K562 (cell line): ENCODE measurements at regions not wholly inside any gene's neighbourhood (a gene's known extent, or its start where the extent isn't known, plus 50 kb on each side); places are given as distances from the start of the nearest gene placed in this dataset.

Source experiments
- ATAC-seq: fragments of 200-7000 bp; cut with Tn5 transposase; 3 replicates; pipeline ENCODE4 v1.9.1; 2020; ENCODE audit warnings: moderate library complexity
- BruUV-seq: library from RNA; stranded (reverse); fragments of 400-500 nt; replicated peaks from 2 replicates; lab custom pipeline; 2021; lab: Mats Ljungman, UMichigan
- CTCF ChIA-PET: fragments of 300-600 bp; formaldehyde crosslinking; extraction: SDS; loops from one replicate; lab custom pipeline; 2021; ENCODE audit warnings: low intra/inter-chr PET ratio; lab: Yijun Ruan, JAX
- POLR2A ChIA-PET: fragments of 300-600, 350-650 bp; sonication (Branson Sonifier 250); formaldehyde crosslinking; extraction: SDS; loops from one replicate; lab custom pipeline; 2021; ENCODE audit warnings: antibody characterized with exemption, inconsistent platforms; lab: Yijun Ruan, JAX
- DNase-seq, 4 experiments: peaks; one replicate each; pipeline versions ENCODE4 v3.0.0 to v3.0.0-alpha.2; 2011 to 2018; ENCODE audit warnings: low spot score in 3 of 4, mixed read lengths in 3 of 4; ENCODE audit errors: extremely low read depth in 1 of 4
- FAIRE-seq: peaks from 2 replicates; lab custom pipeline; 2011; peaks lifted over from hg19 to GRCh38; lab: Jason Lieb, UNC
- H2AFZ ChIP-seq: 2 replicates; pipeline ENCODE4 v1.6.0; 2011; ENCODE audit warnings: low read depth, low read length, control low read depth, inconsistent platforms
- H3K27ac ChIP-seq: fragments of 200-600 bp; 3 replicates; pipeline ENCODE4 v1.8.0; 2011; ENCODE audit warnings: low read depth, mild to moderate bottlenecking, control low read depth, inconsistent platforms, low read length, moderate library complexity, mixed read lengths; ENCODE audit errors: extremely low read depth
- H3K27me3 ChIP-seq, 2 experiments: fragments of 300-600 bp in 1 of 2; 2 replicates in 1 of 2; 3 replicates in 1 of 2; pipeline versions ENCODE4 v1.6.0 to v1.8.0; 2011; ENCODE audit warnings: inconsistent platforms in 2 of 2, low read length in 2 of 2, mild to moderate bottlenecking in 1 of 2, mixed read lengths in 1 of 2, moderate library complexity in 1 of 2; ENCODE audit not compliant: control insufficient read depth in 2 of 2, insufficient read depth in 2 of 2
- H3K36me3 ChIP-seq: fragments of 300-600 bp; 3 replicates; pipeline ENCODE4 v1.8.0; 2011; ENCODE audit warnings: mild to moderate bottlenecking, low read length, inconsistent platforms; ENCODE audit not compliant: control insufficient read depth, insufficient read depth
- H3K4me1 ChIP-seq, 2 experiments: fragments of 200-600 bp in 1 of 2; replicated peaks in 1 of 2; 2 replicates in 1 of 2; 3 replicates in 1 of 2; pipeline versions ENCODE4 v1.5.1 to v1.8.0; 2011; ENCODE audit warnings: inconsistent platforms in 2 of 2, low read length in 2 of 2, mild to moderate bottlenecking in 1 of 2, mixed read lengths in 1 of 2, moderate library complexity in 1 of 2; ENCODE audit not compliant: control insufficient read depth in 2 of 2, insufficient read depth in 2 of 2
- H3K4me2 ChIP-seq: 2 replicates; pipeline ENCODE4 v1.6.1; 2011; ENCODE audit warnings: low read length, control low read depth, inconsistent platforms, mixed read lengths; ENCODE audit not compliant: insufficient read depth
- H3K4me3 ChIP-seq: fragments of 200-600 bp; sonication (generic), shearing (Covaris generic); 2 replicates; pipeline ENCODE4 v1.5.1; 2016; ENCODE audit warnings: control low read depth, inconsistent platforms
- H3K79me2 ChIP-seq: fragments of 200-600 bp; 3 replicates; pipeline ENCODE4 v1.8.0; 2011; ENCODE audit warnings: low read length, inconsistent platforms; ENCODE audit not compliant: control insufficient read depth, insufficient read depth
- H3K9ac ChIP-seq, 2 experiments: 2 replicates each; pipeline versions ENCODE4 v1.6.0 to v1.6.1; 2011; ENCODE audit warnings: low read depth in 2 of 2, low read length in 2 of 2, control low read depth in 1 of 2, inconsistent platforms in 1 of 2, mild to moderate bottlenecking in 1 of 2, mixed read lengths in 1 of 2; ENCODE audit not compliant: insufficient read depth in 1 of 2
- H3K9me1 ChIP-seq: one replicate; pipeline ENCODE4 v1.6.0; 2011; ENCODE audit warnings: inconsistent platforms, mild to moderate bottlenecking, low read length, moderate library complexity; ENCODE audit not compliant: control insufficient read depth, insufficient read depth
- H3K9me3 ChIP-seq: replicated peaks from 2 replicates; pipeline ENCODE4 v1.5.1; 2011; ENCODE audit warnings: low read depth, low read length, inconsistent platforms; ENCODE audit not compliant: control insufficient read depth, insufficient read depth
- H4K20me1 ChIP-seq: replicated peaks from 2 replicates; pipeline ENCODE4 v1.6.1; 2011; ENCODE audit warnings: low read length, inconsistent platforms, mixed read lengths; ENCODE audit not compliant: control insufficient read depth, insufficient read depth
- CBX1 ChIP-seq: sonication (generic); IDR thresholded peaks from 2 replicates; pipeline ENCODE4 v1.6.1; 2016; ENCODE audit warnings: antibody characterized with exemption, low read depth, mild to moderate bottlenecking
- GABPB2 ChIP-seq: fragments of 250-450 bp; sonication (Bioruptor Pico); conservative IDR thresholded peaks from 2 replicates; pipeline ENCODE4 v1.5.1; 2021; ENCODE audit warnings: mild to moderate bottlenecking
- JUNB ChIP-seq: fragments of 450-650 bp; formaldehyde crosslinking; conservative IDR thresholded peaks from 2 replicates; pipeline ENCODE4 v1.4.0; 2020; ENCODE audit warnings: mild to moderate bottlenecking
- KLF16 ChIP-seq: IDR thresholded peaks from 2 replicates; pipeline ENCODE4 v1.6.1; 2016; ENCODE audit warnings: antibody characterized with exemption
- POLR2B ChIP-seq: fragments of 450-650 bp; IDR thresholded peaks from 2 replicates; pipeline ENCODE4 v1.6.1; 2018; ENCODE audit warnings: low read depth; ENCODE audit not compliant: partially characterized antibody
- RAD51 ChIP-seq: fragments of 450-650 bp; IDR thresholded peaks from 2 replicates; pipeline ENCODE4 v1.7.1; 2016; ENCODE audit warnings: low read depth, mild to moderate bottlenecking, borderline replicate concordance
- RBM25 ChIP-seq: fragments of 200-400 bp; formaldehyde crosslinking; IDR thresholded peaks from 2 replicates; pipeline ENCODE4 v1.6.1; 2018; ENCODE audit warnings: low read length, low read depth, moderate library complexity; ENCODE audit not compliant: severe bottlenecking
- SMARCA4 ChIP-seq: fragments of 450-650 bp; IDR thresholded peaks from 2 replicates; pipeline ENCODE4 v1.6.1; 2016
- ZFP30 ChIP-seq: fragments of 250-450 bp; sonication (Bioruptor Pico); IDR thresholded peaks from 2 replicates; pipeline ENCODE4 v1.8.0; 2022; ENCODE audit warnings: moderate library complexity, mild to moderate bottlenecking, inconsistent platforms, borderline replicate concordance
- ZNF212 ChIP-seq: fragments of 450-650 bp; formaldehyde crosslinking; IDR thresholded peaks from 2 replicates; pipeline ENCODE4 v1.4.0; 2020; ENCODE audit warnings: mild to moderate bottlenecking
- WGBS: fragments of 100-300 bp; shearing (Covaris generic); methylation state at CpG from one replicate; pipeline ENCODE4 v1.1.6; 2016; ENCODE audit warnings: low coverage, mixed read lengths; ENCODE audit not compliant: insufficient coverage; ENCODE audit errors: missing lambda C conversion rate; 5-methylcytosine and 5-hydroxymethylcytosine counted together
- in situ Hi-C: fragments of 300-500 bp; cut with MboI; formaldehyde crosslinking; loops from 4 replicates; pipeline ENCODE4 v1.15.0; 2018; ENCODE audit warnings: inconsistent platforms, mixed read lengths
- intact Hi-C: fragments of 100-400 bp; cut with micrococcal nuclease; formaldehyde crosslinking; loops from 2 replicates; pipeline ENCODE4 v1.14.2; 2022
- TF ChIP-seq, protein P1 (sequence below): fragments of 250-450 bp; sonication (Bioruptor Pico); IDR thresholded peaks from 2 replicates; pipeline ENCODE4 v1.5.0; 2021

DNA sequence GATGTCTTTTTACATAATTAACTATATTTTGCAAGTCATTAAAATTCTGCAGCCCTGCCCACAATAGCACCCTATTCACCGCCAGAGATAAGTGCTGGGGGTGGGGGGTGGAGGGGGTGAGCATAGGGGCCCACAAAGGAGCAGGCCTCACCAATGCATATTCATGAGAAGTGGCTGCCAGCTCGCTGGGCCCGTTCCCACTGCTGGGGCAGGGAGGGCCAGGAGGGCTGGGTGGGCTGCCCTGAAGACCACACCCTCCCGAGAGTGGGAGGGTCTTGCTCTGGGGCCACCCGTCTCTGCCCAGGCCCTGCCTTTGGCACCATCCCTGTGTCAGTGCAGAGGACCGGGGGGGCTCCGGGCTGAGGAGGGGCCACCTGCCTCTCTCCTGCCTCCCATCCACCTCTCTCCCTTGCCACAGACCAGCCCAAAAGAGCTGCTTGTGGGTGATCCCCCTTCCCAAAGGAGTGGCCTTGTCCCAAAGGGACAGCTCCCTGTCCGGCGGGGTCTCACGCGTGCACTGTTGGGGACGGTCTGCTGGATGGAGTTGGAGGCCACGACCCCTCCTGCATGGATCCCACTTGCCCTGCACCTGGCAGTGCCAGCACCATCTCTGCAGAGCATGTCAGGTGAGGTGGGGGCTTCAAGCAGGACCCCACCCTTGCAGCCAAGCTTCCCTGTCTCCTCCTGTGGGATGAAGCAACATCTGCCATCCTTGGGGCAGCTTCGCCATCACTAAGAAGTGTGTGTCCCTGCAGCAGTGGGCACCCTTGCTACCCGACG, 138.8 kb upstream of the GPC1 start:
- Histone ChIP-seq H3K36me3 (no peaks in the 10 kb centered on the region), H3K9me1 (no peaks in the 10 kb centered on the region), H4K20me1 (no peaks in the 10 kb centered on the region), H3K27ac (no peak overlapping the region), H3K4me1 (no peaks in the 10 kb centered on the region), H3K4me3 (no peak overlapping the region), H3K27me3 (peaks cover 2 to 67% of the 10 kb centered on the region in 2 experiments; a peak in 4 of 5 replicates), H3K9ac (no peak overlapping the region), H3K9me3 (no peaks in the 10 kb centered on the region), H3K79me2 (no peaks in the 10 kb centered on the region), H2AFZ (no peak overlapping the region), H3K4me2 (no peak overlapping the region)
- CTCF ChIA-PET, result no interaction called here
- DNase-seq (no peak), FAIRE-seq (no peak), ATAC-seq (no peak)
- POLR2A ChIA-PET, result interaction anchor here (1.2 kb wide), 1 partner anchor 1268 kb away, joined by 3 read pairs; no protein-coding TSS in a partner anchor
- TF ChIP-seq CBX1, result no peak
- no peak for TF ChIP-seq ZFP30 (CRISPR knock-in tag)
- TF ChIP-seq, protein P1, sequence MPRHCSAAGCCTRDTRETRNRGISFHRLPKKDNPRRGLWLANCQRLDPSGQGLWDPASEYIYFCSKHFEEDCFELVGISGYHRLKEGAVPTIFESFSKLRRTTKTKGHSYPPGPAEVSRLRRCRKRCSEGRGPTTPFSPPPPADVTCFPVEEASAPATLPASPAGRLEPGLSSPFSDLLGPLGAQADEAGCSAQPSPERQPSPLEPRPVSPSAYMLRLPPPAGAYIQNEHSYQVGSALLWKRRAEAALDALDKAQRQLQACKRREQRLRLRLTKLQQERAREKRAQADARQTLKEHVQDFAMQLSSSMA (CRISPR knock-in tag), result no peak
- TF ChIP-seq SMARCA4, result no peak
- no peak for TF ChIP-seq ZNF212 (CRISPR knock-in tag)
- no peak for TF ChIP-seq RAD51
- no peak for TF ChIP-seq POLR2B
- no peak for TF ChIP-seq JUNB (CRISPR knock-in tag)
- no peak for TF ChIP-seq GABPB2
- no peak for TF ChIP-seq KLF16
- no peak for TF ChIP-seq RBM25
- in situ Hi-C loops (no loop called here), intact Hi-C loops (no loop called here)
- BruUV-seq, result no TSS peak
- 16% methylated on average over 10 of the region's 16 CpGs for WGBS
